IPS-15b (cell line): ENCODE measurements at regions not wholly inside any gene's neighbourhood (a gene's known extent, or its start where the extent isn't known, plus 50 kb on each side); places are given as distances from the start of the nearest gene placed in this dataset.
A peak's percentile ranks its signal among the peaks of the same experiment; 100 is the strongest.

ENCODE experiments used
- H3K27me3 ChIP-seq: one replicate; pipeline ENCODE4 v1.6.1; 2013; ENCODE audit warnings: low read length; ENCODE audit not compliant: control insufficient read depth, insufficient read depth
- H3K36me3 ChIP-seq: one replicate; pipeline ENCODE4 v1.6.1; 2013; ENCODE audit warnings: low read length; ENCODE audit not compliant: control insufficient read depth, insufficient read depth
- H3K4me1 ChIP-seq: one replicate; pipeline ENCODE4 v1.6.1; 2013; ENCODE audit warnings: mild to moderate bottlenecking, low read length; ENCODE audit not compliant: control insufficient read depth, insufficient read depth
- H3K4me3 ChIP-seq: one replicate; pipeline ENCODE4 v1.5.1; 2013; ENCODE audit warnings: low read depth, low read length
- H3K9ac ChIP-seq: one replicate; pipeline ENCODE4 v1.6.1; 2013; ENCODE audit warnings: low read depth, mild to moderate bottlenecking, low read length
- H3K9me3 ChIP-seq: one replicate; pipeline ENCODE4 v1.6.1; 2013; ENCODE audit warnings: mild to moderate bottlenecking, low read length; ENCODE audit not compliant: control insufficient read depth, insufficient read depth

- no peaks in the 10 kb centered on the region for H3K9me3 ChIP-seq
- H3K9ac ChIP-seq: no peak overlapping the region
- no peaks in the 10 kb centered on the region for H3K27me3 ChIP-seq
- H3K36me3 ChIP-seq: no peaks in the 10 kb centered on the region
- no peak overlapping the region for H3K4me3 ChIP-seq
- no peaks in the 10 kb centered on the region for H3K4me1 ChIP-seq
These were observed 85.5 kb upstream of the PITX1 start for GRCh38 chr5:135119481-135119880.

- no peak overlapping the region for H3K9ac ChIP-seq
- H3K4me3 ChIP-seq: no peak overlapping the region
- H3K36me3 ChIP-seq: no peaks in the 10 kb centered on the region
- no peaks in the 10 kb centered on the region for H3K9me3 ChIP-seq
- no peaks in the 10 kb centered on the region for H3K27me3 ChIP-seq
- H3K4me1 ChIP-seq: no peaks in the 10 kb centered on the region
These were observed 83.6 kb upstream of the PITX1 start for GRCh38 chr5:135117590-135117989.

GRCh38 chr5:135116160-135116561, 82.1 kb upstream of the PITX1 start:
- no peaks in the 10 kb centered on the region for H3K36me3 ChIP-seq
- H3K27me3 ChIP-seq: no peaks in the 10 kb centered on the region
- no peak overlapping the region for H3K9ac ChIP-seq
- no peak overlapping the region for H3K4me3 ChIP-seq
- H3K4me1 ChIP-seq: no peaks in the 10 kb centered on the region
- no peaks in the 10 kb centered on the region for H3K9me3 ChIP-seq

GRCh38 chr5:135115591-135115990, 81.6 kb upstream of the PITX1 start:
- Histone ChIP-seq H3K4me3 (no peak overlapping the region), H3K4me1 (no peaks in the 10 kb centered on the region), H3K36me3 (no peaks in the 10 kb centered on the region), H3K9ac (no peak overlapping the region), H3K27me3 (no peaks in the 10 kb centered on the region), H3K9me3 (no peaks in the 10 kb centered on the region)

GRCh38 chr5:135114759-135115158, 80.7 kb upstream of the PITX1 start:
- Histone ChIP-seq H3K4me3 (no peak overlapping the region), H3K36me3 (no peaks in the 10 kb centered on the region), H3K27me3 (no peaks in the 10 kb centered on the region), H3K9ac (no peak overlapping the region), H3K4me1 (no peaks in the 10 kb centered on the region), H3K9me3 (no peaks in the 10 kb centered on the region)

GRCh38 chr5:135112008-135112725, 78.1 kb upstream of the PITX1 start:
- H3K4me3 ChIP-seq: no peak overlapping the region
- no peaks in the 10 kb centered on the region for H3K36me3 ChIP-seq
- peak overlapping the region; percentile 37 for H3K9ac ChIP-seq
- H3K9me3 ChIP-seq: no peaks in the 10 kb centered on the region
- no peaks in the 10 kb centered on the region for H3K4me1 ChIP-seq
- H3K27me3 ChIP-seq: no peaks in the 10 kb centered on the region

GRCh38 chr5:135110785-135111596, 77.0 kb upstream of the PITX1 start:
- H3K36me3 ChIP-seq: no peaks in the 10 kb centered on the region
- H3K27me3 ChIP-seq: no peaks in the 10 kb centered on the region
- no peak overlapping the region for H3K9ac ChIP-seq

GRCh38 chr5:135108992-135109391, 75.0 kb upstream of the PITX1 start:
- Histone ChIP-seq H3K4me1 (no peaks in the 10 kb centered on the region), H3K36me3 (no peaks in the 10 kb centered on the region), H3K4me3 (no peak overlapping the region), H3K9ac (no peak overlapping the region), H3K27me3 (no peaks in the 10 kb centered on the region), H3K9me3 (no peaks in the 10 kb centered on the region)

More at GRCh38 chr5:135110785-135111596, 77.0 kb upstream of the PITX1 start:
- no peaks in the 10 kb centered on the region for H3K9me3 ChIP-seq
- H3K4me3 ChIP-seq: no peak overlapping the region
- H3K4me1 ChIP-seq: no peaks in the 10 kb centered on the region

- H3K4me3 ChIP-seq: no peak overlapping the region
- H3K9me3 ChIP-seq: no peaks in the 10 kb centered on the region
- H3K9ac ChIP-seq: no peak overlapping the region
- H3K36me3 ChIP-seq: no peaks in the 10 kb centered on the region
- no peaks in the 10 kb centered on the region for H3K27me3 ChIP-seq
- no peaks in the 10 kb centered on the region for H3K4me1 ChIP-seq
These were observed 74.5 kb upstream of the PITX1 start for GRCh38 chr5:135108569-135108968.

GRCh38 chr5:135107986-135108385, 74.0 kb upstream of the PITX1 start:
- H3K4me3 ChIP-seq: no peak overlapping the region
- no peaks in the 10 kb centered on the region for H3K27me3 ChIP-seq
- no peak overlapping the region for H3K9ac ChIP-seq
- no peaks in the 10 kb centered on the region for H3K9me3 ChIP-seq
- no peaks in the 10 kb centered on the region for H3K4me1 ChIP-seq
- H3K36me3 ChIP-seq: no peaks in the 10 kb centered on the region

- Histone ChIP-seq H3K9me3 (no peaks in the 10 kb centered on the region), H3K4me1 (no peaks in the 10 kb centered on the region), H3K4me3 (no peak overlapping the region), H3K9ac (no peak overlapping the region), H3K36me3 (no peaks in the 10 kb centered on the region), H3K27me3 (no peaks in the 10 kb centered on the region)
These were observed 72.8 kb upstream of the PITX1 start for GRCh38 chr5:135106610-135107471.
